ENCODE measurements at regions not wholly inside any gene's neighbourhood (a gene's known extent, or its start where the extent isn't known, plus 50 kb on each side); places are given as distances from the start of the nearest gene placed in this dataset.

DNA sequence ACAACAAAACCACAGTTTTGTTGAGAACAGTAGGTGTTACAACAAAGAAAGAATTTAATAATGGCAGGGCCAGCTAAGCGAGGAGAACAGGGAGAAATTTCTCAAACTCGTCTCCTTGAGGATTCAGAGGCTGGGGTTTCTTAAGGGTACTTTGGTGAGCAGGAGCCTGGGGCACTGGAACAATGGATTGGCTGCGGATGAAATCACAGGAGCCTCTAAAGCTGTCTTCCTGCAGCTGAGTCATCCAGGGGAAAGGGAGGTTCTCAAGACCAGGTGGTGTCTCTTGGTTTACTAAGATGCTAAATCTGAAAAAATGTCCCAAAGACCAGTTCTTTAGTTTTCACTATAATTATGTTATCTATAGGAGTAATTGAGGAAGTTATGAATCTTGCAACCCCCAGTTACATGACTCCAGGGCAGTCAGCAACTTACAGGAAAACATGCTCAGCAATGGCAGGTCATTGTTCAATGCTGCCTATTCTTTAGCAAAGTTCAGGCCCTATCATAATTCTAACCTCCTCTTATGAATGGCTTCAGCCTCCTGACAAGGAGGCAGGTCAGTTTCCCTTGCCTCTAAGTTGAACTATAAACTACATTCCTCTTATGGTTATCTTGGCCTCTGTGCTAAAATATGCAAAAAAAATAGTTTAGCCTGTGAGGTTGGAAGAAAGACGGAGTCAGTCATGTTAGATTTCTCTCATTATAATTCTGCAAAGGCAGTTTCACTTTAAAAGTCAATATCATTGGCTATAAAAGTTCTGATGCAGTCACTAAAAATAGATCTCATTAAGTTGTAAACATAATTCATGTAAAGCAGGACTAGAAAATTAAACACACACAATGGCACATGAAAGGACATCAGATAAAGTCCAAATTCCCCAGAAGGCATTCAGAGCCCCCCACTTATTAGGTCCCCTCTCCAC, 63.3 kb upstream of the CKS2 start:
- Histone ChIP-seq H3K27ac (no peak overlapping the region), H3K4me3 (ENCODE audit: low read depth, low read length) (no peak overlapping the region), H3K9me3 (ENCODE audit: severe bottlenecking) (no peaks in the 10 kb centered on the region), H3K36me3 (no peaks in the 10 kb centered on the region), H3K27me3 (ENCODE audit: insufficient read depth, low read depth, severe bottlenecking) (no peaks in the 10 kb centered on the region)
- DNase-seq: no peak
- TF ChIP-seq, protein P1, sequence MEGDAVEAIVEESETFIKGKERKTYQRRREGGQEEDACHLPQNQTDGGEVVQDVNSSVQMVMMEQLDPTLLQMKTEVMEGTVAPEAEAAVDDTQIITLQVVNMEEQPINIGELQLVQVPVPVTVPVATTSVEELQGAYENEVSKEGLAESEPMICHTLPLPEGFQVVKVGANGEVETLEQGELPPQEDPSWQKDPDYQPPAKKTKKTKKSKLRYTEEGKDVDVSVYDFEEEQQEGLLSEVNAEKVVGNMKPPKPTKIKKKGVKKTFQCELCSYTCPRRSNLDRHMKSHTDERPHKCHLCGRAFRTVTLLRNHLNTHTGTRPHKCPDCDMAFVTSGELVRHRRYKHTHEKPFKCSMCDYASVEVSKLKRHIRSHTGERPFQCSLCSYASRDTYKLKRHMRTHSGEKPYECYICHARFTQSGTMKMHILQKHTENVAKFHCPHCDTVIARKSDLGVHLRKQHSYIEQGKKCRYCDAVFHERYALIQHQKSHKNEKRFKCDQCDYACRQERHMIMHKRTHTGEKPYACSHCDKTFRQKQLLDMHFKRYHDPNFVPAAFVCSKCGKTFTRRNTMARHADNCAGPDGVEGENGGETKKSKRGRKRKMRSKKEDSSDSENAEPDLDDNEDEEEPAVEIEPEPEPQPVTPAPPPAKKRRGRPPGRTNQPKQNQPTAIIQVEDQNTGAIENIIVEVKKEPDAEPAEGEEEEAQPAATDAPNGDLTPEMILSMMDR (IDR thresholded peaks at IDR 0.05; ENCODE audit: low read depth, low read length): no peak

DNA sequence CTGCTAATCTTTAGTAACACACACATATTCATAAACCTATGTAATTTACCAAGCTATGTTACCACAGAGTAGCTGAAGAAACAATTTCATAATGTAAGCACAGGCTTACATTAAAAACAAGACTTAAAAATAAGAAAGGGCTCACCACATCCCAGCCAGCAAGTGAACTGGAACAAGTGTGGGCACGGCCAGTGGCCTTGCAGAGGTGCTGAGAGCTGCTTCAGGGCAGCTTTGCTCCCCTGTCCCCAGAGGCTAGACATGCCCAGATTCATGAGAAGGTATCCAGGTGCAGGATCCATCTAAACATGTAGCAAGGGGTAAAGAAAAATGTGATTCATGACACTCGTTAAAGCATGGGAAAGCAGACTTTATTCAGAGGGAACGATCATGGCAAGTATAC, 62.0 kb upstream of the CKS2 start:
- Histone ChIP-seq H3K4me3 (ENCODE audit: low read depth, low read length) (no peak overlapping the region), H3K9me3 (ENCODE audit: severe bottlenecking) (no peaks in the 10 kb centered on the region), H3K27ac (no peak overlapping the region), H3K36me3 (no peaks in the 10 kb centered on the region), H3K27me3 (ENCODE audit: insufficient read depth, low read depth, severe bottlenecking) (no peaks in the 10 kb centered on the region)
- TF ChIP-seq, protein P1 (IDR thresholded peaks at IDR 0.05; ENCODE audit: low read depth, low read length): no peak
- no peak for DNase-seq

- Histone ChIP-seq H3K4me3 (ENCODE audit: low read depth, low read length) (no peak overlapping the region), H3K27me3 (ENCODE audit: insufficient read depth, low read depth, severe bottlenecking) (no peaks in the 10 kb centered on the region), H3K36me3 (no peaks in the 10 kb centered on the region), H3K9me3 (ENCODE audit: severe bottlenecking) (no peaks in the 10 kb centered on the region), H3K27ac (no peak overlapping the region)
- DNase-seq: no peak
- TF ChIP-seq, protein P1 (IDR thresholded peaks at IDR 0.05; ENCODE audit: low read depth, low read length): no peak
Measured at GRCh38 chr9:89252651-89253267, 58.2 kb upstream of the CKS2 start.

GRCh38 chr9:89254058-89254772, 56.8 kb upstream of the CKS2 start:
- Histone ChIP-seq H3K36me3 (no peaks in the 10 kb centered on the region), H3K4me3 (ENCODE audit: low read depth, low read length) (no peak overlapping the region), H3K9me3 (ENCODE audit: severe bottlenecking) (no peaks in the 10 kb centered on the region), H3K27ac (no peak overlapping the region), H3K27me3 (ENCODE audit: insufficient read depth, low read depth, severe bottlenecking) (no peaks in the 10 kb centered on the region)
- no peak for DNase-seq
- TF ChIP-seq, protein P1 (IDR thresholded peaks at IDR 0.05; ENCODE audit: low read depth, low read length): no peak

- Histone ChIP-seq H3K27me3 (ENCODE audit: insufficient read depth, low read depth, severe bottlenecking) (no peaks in the 10 kb centered on the region), H3K9me3 (ENCODE audit: severe bottlenecking) (no peaks in the 10 kb centered on the region), H3K4me3 (ENCODE audit: low read depth, low read length) (no peak overlapping the region), H3K36me3 (no peaks in the 10 kb centered on the region), H3K27ac (no peak overlapping the region)
- DNase-seq: no peak
- TF ChIP-seq, protein P1 (IDR thresholded peaks at IDR 0.05; ENCODE audit: low read depth, low read length): no peak
Measured at GRCh38 chr9:89254773-89255125, 56.2 kb upstream of the CKS2 start.

Data from WERI-Rb-1 (cell line).